Keratinocyte (primary cell): ENCODE measurements at regions not wholly inside any gene's neighbourhood (a gene's known extent, or its start where the extent isn't known, plus 50 kb on each side); places are given as distances from the start of the nearest gene placed in this dataset.
A peak's percentile ranks its signal among the peaks of the same experiment; 100 is the strongest.

ENCODE experiments used
- DNase-seq: peaks from one replicate; pipeline ENCODE4 v3.0.0-alpha.2; 2011; ENCODE audit warnings: low read depth, missing footprints, low spot score
- FAIRE-seq: peaks from 2 replicates; lab custom pipeline; 2011; peaks lifted over from hg19 to GRCh38; lab: Jason Lieb, UNC
- H2AFZ ChIP-seq: 2 replicates; pipeline ENCODE4 v1.6.0; 2012; ENCODE audit warnings: low read length, control low read depth, inconsistent platforms; ENCODE audit not compliant: control insufficient read depth
- H3K27ac ChIP-seq: 2 replicates; pipeline ENCODE4 v1.5.1; 2011; ENCODE audit warnings: low read length; ENCODE audit not compliant: control insufficient read depth, insufficient read depth
- H3K27me3 ChIP-seq: 3 replicates; pipeline ENCODE4 v1.6.0; 2011; ENCODE audit warnings: low read length; ENCODE audit not compliant: control insufficient read depth, insufficient read depth; ENCODE audit errors: extremely low read depth
- H3K36me3 ChIP-seq, 2 experiments: 2 replicates in 1 of 2; 3 replicates in 1 of 2; pipeline ENCODE4 v1.5.1; 2011; ENCODE audit warnings: low read length in 2 of 2, mild to moderate bottlenecking in 1 of 2; ENCODE audit not compliant: control insufficient read depth in 2 of 2, insufficient read depth in 2 of 2; ENCODE audit errors: extremely low read depth in 1 of 2
- H3K4me1 ChIP-seq: 3 replicates; pipeline ENCODE4 v1.5.1; 2011; ENCODE audit warnings: low read length; ENCODE audit not compliant: control insufficient read depth, insufficient read depth; ENCODE audit errors: extremely low read depth
- H3K4me2 ChIP-seq: 3 replicates; pipeline ENCODE4 v1.6.0; 2011; ENCODE audit warnings: low read depth, low read length; ENCODE audit not compliant: control insufficient read depth, insufficient read depth; ENCODE audit errors: extremely low read depth
- H3K4me3 ChIP-seq, 3 experiments: fragments of 200-600 bp in 1 of 3; sonication (generic) in 1 of 3; 2 replicates in 2 of 3; 3 replicates in 1 of 3; pipeline ENCODE4 v1.5.1; 2011 to 2016; ENCODE audit warnings: low read length in 3 of 3, mild to moderate bottlenecking in 3 of 3, control low read depth in 2 of 3, inconsistent platforms in 1 of 3, low read depth in 1 of 3, mixed read lengths in 1 of 3, mixed run types in 1 of 3, moderate library complexity in 1 of 3; ENCODE audit not compliant: control insufficient read depth in 2 of 3, insufficient read depth in 2 of 3; ENCODE audit errors: extremely low read depth in 1 of 3
- H3K79me2 ChIP-seq: 2 replicates; pipeline ENCODE4 v1.6.0; 2012; ENCODE audit warnings: low read length; ENCODE audit not compliant: control insufficient read depth, insufficient read depth
- H3K9ac ChIP-seq: 3 replicates; pipeline ENCODE4 v1.6.0; 2011; ENCODE audit warnings: low read length; ENCODE audit not compliant: control insufficient read depth, insufficient read depth; ENCODE audit errors: extremely low read depth
- H3K9me1 ChIP-seq: 3 replicates; pipeline ENCODE4 v1.6.0; 2011; ENCODE audit warnings: low read length; ENCODE audit not compliant: control insufficient read depth, insufficient read depth; ENCODE audit errors: extremely low read depth
- H3K9me3 ChIP-seq: 2 replicates; pipeline ENCODE4 v1.5.1; 2012; ENCODE audit warnings: low read depth, low read length; ENCODE audit not compliant: control insufficient read depth
- H4K20me1 ChIP-seq: 3 replicates; pipeline ENCODE4 v1.6.0; 2011; ENCODE audit warnings: low read length; ENCODE audit not compliant: control insufficient read depth, insufficient read depth; ENCODE audit errors: extremely low read depth
- EZH2 ChIP-seq: IDR thresholded peaks from one replicate; pipeline ENCODE4 v1.6.1; 2012; ENCODE audit warnings: inconsistent platforms, mild to moderate bottlenecking, low read length, moderate library complexity
- dilution Hi-C: fragments of 300-500 bp; cut with MboI; formaldehyde crosslinking; loops from one replicate; pipeline ENCODE4 v1.7.0; 2020; ENCODE audit warnings: low sequenced_read_pairs; ENCODE audit not compliant: extremely low pct_ligation_motif_present
- TF ChIP-seq, protein P1 (sequence below), 3 experiments: IDR thresholded peaks in 1 of 3; conservative IDR thresholded peaks in 1 of 3; optimal IDR thresholded peaks in 1 of 3; 2 replicates in 2 of 3; 3 replicates in 1 of 3; pipeline versions ENCODE3 to v1.5.1; 2011; ENCODE audit warnings: low read length in 3 of 3, mild to moderate bottlenecking in 3 of 3, moderate library complexity in 2 of 3, control low read depth in 1 of 3, inconsistent platforms in 1 of 3; ENCODE audit not compliant: insufficient read depth in 2 of 3; ENCODE audit errors: extremely low read depth in 1 of 3

DNA sequence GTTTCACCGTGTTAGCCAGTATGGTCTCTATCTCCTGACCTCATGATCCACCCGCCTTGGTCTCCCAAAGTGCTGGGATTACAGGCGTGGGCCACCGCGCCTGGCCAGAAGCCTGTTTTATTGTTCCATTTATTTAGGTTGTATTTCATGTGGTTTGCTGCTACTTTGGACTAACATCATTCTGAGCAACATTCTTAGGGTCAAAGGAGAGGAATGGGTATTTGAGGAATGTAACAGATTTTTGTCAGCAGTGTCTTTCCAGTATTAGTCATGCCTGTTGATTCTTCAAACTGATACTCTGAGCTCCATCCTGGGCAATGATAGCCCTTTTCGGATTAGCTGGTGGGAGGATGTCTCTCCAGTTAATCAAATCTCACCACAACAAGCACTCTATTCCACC lies 213.0 kb upstream of the CITED2 start:
- Histone ChIP-seq H2AFZ (no peak overlapping the region), H3K36me3 (no peaks in the 10 kb centered on the region), H3K27me3 (no peaks in the 10 kb centered on the region), H3K4me3 (no peak overlapping the region), H3K27ac (no peak overlapping the region), H3K9me1 (no peaks in the 10 kb centered on the region), H3K79me2 (no peaks in the 10 kb centered on the region), H3K9me3 (no peaks in the 10 kb centered on the region), H3K4me1 (peaks cover 20% of the 10 kb centered on the region), H3K9ac (no peak overlapping the region), H3K4me2 (no peak overlapping the region), H4K20me1 (no peaks in the 10 kb centered on the region)
- TF ChIP-seq, protein P1, sequence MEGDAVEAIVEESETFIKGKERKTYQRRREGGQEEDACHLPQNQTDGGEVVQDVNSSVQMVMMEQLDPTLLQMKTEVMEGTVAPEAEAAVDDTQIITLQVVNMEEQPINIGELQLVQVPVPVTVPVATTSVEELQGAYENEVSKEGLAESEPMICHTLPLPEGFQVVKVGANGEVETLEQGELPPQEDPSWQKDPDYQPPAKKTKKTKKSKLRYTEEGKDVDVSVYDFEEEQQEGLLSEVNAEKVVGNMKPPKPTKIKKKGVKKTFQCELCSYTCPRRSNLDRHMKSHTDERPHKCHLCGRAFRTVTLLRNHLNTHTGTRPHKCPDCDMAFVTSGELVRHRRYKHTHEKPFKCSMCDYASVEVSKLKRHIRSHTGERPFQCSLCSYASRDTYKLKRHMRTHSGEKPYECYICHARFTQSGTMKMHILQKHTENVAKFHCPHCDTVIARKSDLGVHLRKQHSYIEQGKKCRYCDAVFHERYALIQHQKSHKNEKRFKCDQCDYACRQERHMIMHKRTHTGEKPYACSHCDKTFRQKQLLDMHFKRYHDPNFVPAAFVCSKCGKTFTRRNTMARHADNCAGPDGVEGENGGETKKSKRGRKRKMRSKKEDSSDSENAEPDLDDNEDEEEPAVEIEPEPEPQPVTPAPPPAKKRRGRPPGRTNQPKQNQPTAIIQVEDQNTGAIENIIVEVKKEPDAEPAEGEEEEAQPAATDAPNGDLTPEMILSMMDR (optimal IDR thresholded peaks at IDR 0.05 in 1 of 3, IDR thresholded peaks at IDR 0.05 in 1 of 3, conservative IDR thresholded peaks at IDR 0.05 in 1 of 3; ENCODE audit: extremely low read depth in 1 of 3, insufficient read depth in 2 of 3, low read length in 3 of 3) = no peak
- TF ChIP-seq EZH2 = no peak
- dilution Hi-C loops = no loop called here
- no peak for DNase-seq
- FAIRE-seq = peak; percentile 68

DNA sequence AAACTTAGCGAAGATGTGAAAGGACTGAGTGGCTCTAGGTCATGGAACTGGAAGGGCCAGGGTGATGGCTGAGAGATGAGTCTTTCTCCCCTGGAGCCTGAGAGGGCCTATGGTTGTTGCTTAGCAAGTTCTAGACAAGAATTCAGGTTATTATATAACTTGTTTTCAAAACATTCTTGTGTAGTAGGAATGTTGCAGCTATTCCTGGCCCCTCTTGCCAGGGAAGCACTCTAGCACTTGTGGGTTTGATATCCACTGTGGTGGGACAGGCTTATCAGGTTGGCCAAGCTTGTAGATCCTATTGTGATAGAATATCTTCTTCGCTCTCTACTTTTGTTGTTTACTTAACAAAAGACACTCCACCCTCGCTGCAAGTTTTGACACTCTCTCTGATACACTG lies 211.8 kb upstream of the CITED2 start:
- TF ChIP-seq, protein P1 (optimal IDR thresholded peaks at IDR 0.05 in 1 of 3, IDR thresholded peaks at IDR 0.05 in 1 of 3, conservative IDR thresholded peaks at IDR 0.05 in 1 of 3; ENCODE audit: extremely low read depth in 1 of 3, insufficient read depth in 2 of 3, low read length in 3 of 3) = no peak
- no peak for TF ChIP-seq EZH2
- DNase-seq (no peak), FAIRE-seq (no peak)
- Histone ChIP-seq H3K27me3 (no peaks in the 10 kb centered on the region), H3K4me2 (no peak overlapping the region), H3K36me3 (no peaks in the 10 kb centered on the region), H3K79me2 (no peaks in the 10 kb centered on the region), H3K9ac (no peak overlapping the region), H3K9me1 (no peaks in the 10 kb centered on the region), H3K4me1 (peaks cover 20% of the 10 kb centered on the region), H3K4me3 (no peak overlapping the region), H3K9me3 (no peaks in the 10 kb centered on the region), H3K27ac (no peak overlapping the region), H2AFZ (no peak overlapping the region), H4K20me1 (no peaks in the 10 kb centered on the region)
- dilution Hi-C loops = no loop called here
